PC-9 (cell line): ENCODE measurements at regions not wholly inside any gene's neighbourhood (a gene's known extent, or its start where the extent isn't known, plus 50 kb on each side); places are given as distances from the start of the nearest gene placed in this dataset.

Experiments
- EZH2 ChIP-seq: fragments of 200-600 bp; sonication (generic); IDR thresholded peaks from 2 replicates; pipeline ENCODE4 v1.8.0; 2017; ENCODE audit warnings: antibody characterized with exemption, low read depth
- TF ChIP-seq, protein P1 (sequence below): fragments of 200-600 bp; sonication (generic); conservative IDR thresholded peaks from 2 replicates; pipeline ENCODE4 v1.6.1; 2017; ENCODE audit warnings: mixed run types, antibody characterized with exemption, mild to moderate bottlenecking, moderate library complexity

DNA sequence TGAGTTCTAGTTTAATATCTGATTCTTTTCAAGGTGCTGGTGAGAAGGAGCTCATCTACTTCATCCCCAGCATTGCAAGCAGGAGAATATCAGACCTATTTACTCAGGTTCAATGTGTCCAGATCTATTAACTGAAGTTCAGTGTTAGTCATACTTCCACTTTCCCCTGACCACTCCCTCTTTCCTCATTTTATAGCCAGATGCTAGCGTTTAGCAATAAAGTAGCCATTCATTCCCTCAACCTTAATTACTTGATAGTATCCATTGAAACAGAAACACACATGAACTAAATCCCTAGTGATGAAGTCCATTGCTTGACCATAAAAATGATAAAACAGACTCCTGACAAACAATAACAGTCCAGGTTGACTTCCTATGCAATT, 60.0 kb downstream of the RPL22L1 start:
- TF ChIP-seq, protein P1, sequence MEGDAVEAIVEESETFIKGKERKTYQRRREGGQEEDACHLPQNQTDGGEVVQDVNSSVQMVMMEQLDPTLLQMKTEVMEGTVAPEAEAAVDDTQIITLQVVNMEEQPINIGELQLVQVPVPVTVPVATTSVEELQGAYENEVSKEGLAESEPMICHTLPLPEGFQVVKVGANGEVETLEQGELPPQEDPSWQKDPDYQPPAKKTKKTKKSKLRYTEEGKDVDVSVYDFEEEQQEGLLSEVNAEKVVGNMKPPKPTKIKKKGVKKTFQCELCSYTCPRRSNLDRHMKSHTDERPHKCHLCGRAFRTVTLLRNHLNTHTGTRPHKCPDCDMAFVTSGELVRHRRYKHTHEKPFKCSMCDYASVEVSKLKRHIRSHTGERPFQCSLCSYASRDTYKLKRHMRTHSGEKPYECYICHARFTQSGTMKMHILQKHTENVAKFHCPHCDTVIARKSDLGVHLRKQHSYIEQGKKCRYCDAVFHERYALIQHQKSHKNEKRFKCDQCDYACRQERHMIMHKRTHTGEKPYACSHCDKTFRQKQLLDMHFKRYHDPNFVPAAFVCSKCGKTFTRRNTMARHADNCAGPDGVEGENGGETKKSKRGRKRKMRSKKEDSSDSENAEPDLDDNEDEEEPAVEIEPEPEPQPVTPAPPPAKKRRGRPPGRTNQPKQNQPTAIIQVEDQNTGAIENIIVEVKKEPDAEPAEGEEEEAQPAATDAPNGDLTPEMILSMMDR: no peak
- no peak for TF ChIP-seq EZH2
